Body of pancreas (tissue), 4 donors: ENCODE measurements at regions not wholly inside any gene's neighbourhood (a gene's known extent, or its start where the extent isn't known, plus 50 kb on each side); places are given as distances from the start of the nearest gene placed in this dataset.

Experiments used
- POLR2A ChIP-seq, 3 donors: fragments of 450-650 bp; IDR thresholded peaks; one replicate each; pipeline ENCODE4 v1.6.1; 2016; ENCODE audit warnings: antibody characterized with exemption in 3 of 3, mild to moderate bottlenecking in 2 of 3
- TF ChIP-seq, protein P1 (sequence below), 7 experiments: fragments of 450-650 bp in 4 of 7; fragments of 200-600 bp in 3 of 7; sonication (generic) in 3 of 7; IDR thresholded peaks; one replicate each; pipeline ENCODE4 v1.5.1; 2016 to 2019; ENCODE audit warnings: antibody characterized with exemption in 7 of 7

DNA sequence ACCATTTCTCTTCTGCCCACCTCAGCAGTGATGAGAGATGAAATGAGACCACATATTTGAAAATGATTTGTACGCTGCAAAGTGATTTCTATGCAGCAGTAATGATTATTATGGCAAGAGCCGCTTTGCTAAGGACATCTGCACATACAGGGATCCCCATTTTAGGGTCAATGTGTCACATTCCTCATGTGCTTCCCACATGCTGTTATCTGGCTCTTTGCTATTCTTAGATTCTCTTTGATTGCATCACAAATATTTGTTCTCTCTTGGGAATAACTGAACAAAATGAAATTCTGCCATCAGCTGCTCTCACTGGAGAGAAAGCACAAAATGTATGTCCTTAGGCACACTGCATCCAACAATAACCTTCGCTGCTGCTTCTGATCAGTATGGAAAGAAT, 209.5 kb upstream of the IPO5 start:
- TF ChIP-seq, protein P1, sequence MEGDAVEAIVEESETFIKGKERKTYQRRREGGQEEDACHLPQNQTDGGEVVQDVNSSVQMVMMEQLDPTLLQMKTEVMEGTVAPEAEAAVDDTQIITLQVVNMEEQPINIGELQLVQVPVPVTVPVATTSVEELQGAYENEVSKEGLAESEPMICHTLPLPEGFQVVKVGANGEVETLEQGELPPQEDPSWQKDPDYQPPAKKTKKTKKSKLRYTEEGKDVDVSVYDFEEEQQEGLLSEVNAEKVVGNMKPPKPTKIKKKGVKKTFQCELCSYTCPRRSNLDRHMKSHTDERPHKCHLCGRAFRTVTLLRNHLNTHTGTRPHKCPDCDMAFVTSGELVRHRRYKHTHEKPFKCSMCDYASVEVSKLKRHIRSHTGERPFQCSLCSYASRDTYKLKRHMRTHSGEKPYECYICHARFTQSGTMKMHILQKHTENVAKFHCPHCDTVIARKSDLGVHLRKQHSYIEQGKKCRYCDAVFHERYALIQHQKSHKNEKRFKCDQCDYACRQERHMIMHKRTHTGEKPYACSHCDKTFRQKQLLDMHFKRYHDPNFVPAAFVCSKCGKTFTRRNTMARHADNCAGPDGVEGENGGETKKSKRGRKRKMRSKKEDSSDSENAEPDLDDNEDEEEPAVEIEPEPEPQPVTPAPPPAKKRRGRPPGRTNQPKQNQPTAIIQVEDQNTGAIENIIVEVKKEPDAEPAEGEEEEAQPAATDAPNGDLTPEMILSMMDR (IDR thresholded peaks at IDR 0.05) = no peak
- no peak for TF ChIP-seq POLR2A (IDR thresholded peaks at IDR 0.05)
